ENCODE measurements at regions not wholly inside any gene's neighbourhood (a gene's known extent, or its start where the extent isn't known, plus 50 kb on each side); places are given as distances from the start of the nearest gene placed in this dataset.

GRCh38 chr16:50436271-50436670 is 67.5 kb upstream of the BRD7 start:
- H3K9me3 ChIP-seq (replicated peaks) = peaks cover 30% of the 10 kb centered on the region
- no peaks in the 10 kb centered on the region for H3K4me1 ChIP-seq
- H3K36me3 ChIP-seq = no peaks in the 10 kb centered on the region
- intact Hi-C loops (cut with micrococcal nuclease) = no loop called here
- TF ChIP-seq CTCF (IDR thresholded peaks at IDR 0.05; ENCODE audit: borderline replicate concordance) = no peak
- H3K27ac ChIP-seq (replicated peaks) = no peak overlapping the region
- DNase-seq = no peak
- H3K27me3 ChIP-seq (ENCODE audit: low read depth) = peaks cover 48% of the 10 kb centered on the region
- H3K4me3 ChIP-seq = no peak overlapping the region

GRCh38 chr16:50434872-50435478 is 66.2 kb upstream of the BRD7 start:
- H3K4me1 ChIP-seq = no peaks in the 10 kb centered on the region
- H3K36me3 ChIP-seq = no peaks in the 10 kb centered on the region
- no peak overlapping the region for H3K27ac ChIP-seq (replicated peaks)
- DNase-seq = no peak
- peaks cover 53% of the 10 kb centered on the region for H3K27me3 ChIP-seq (ENCODE audit: low read depth)
- intact Hi-C loops (cut with micrococcal nuclease) = no loop called here
- H3K9me3 ChIP-seq (replicated peaks) = peaks cover 17% of the 10 kb centered on the region
- no peak for TF ChIP-seq CTCF (IDR thresholded peaks at IDR 0.05; ENCODE audit: borderline replicate concordance)
- no peak overlapping the region for H3K4me3 ChIP-seq

- Histone ChIP-seq H3K27me3 (ENCODE audit: low read depth) (peaks cover 88% of the 10 kb centered on the region), H3K9me3 (replicated peaks) (no peaks in the 10 kb centered on the region), H3K4me3 (no peak overlapping the region), H3K36me3 (no peaks in the 10 kb centered on the region), H3K4me1 (no peaks in the 10 kb centered on the region), H3K27ac (replicated peaks) (no peak overlapping the region)
- intact Hi-C loops (cut with micrococcal nuclease) = no loop called here
- no peak for TF ChIP-seq CTCF (IDR thresholded peaks at IDR 0.05; ENCODE audit: borderline replicate concordance)
- DNase-seq = no peak
Observed at GRCh38 chr16:50430076-50430475, 61.3 kb upstream of the BRD7 start.

GRCh38 chr16:50428742-50429141 is 60.0 kb upstream of the BRD7 start:
- no peaks in the 10 kb centered on the region for H3K9me3 ChIP-seq (replicated peaks)
- no peak for DNase-seq
- H3K27me3 ChIP-seq (ENCODE audit: low read depth) = peaks cover 88% of the 10 kb centered on the region
- no peak overlapping the region for H3K27ac ChIP-seq (replicated peaks)
- TF ChIP-seq CTCF (IDR thresholded peaks at IDR 0.05; ENCODE audit: borderline replicate concordance) = no peak
- intact Hi-C loops (cut with micrococcal nuclease) = no loop called here
- H3K4me1 ChIP-seq = no peaks in the 10 kb centered on the region
- no peak overlapping the region for H3K4me3 ChIP-seq
- H3K36me3 ChIP-seq = no peaks in the 10 kb centered on the region

- Histone ChIP-seq H3K27ac (replicated peaks) (no peak overlapping the region), H3K9me3 (replicated peaks) (no peaks in the 10 kb centered on the region), H3K27me3 (ENCODE audit: low read depth) (peaks cover 88% of the 10 kb centered on the region), H3K36me3 (no peaks in the 10 kb centered on the region), H3K4me3 (no peak overlapping the region), H3K4me1 (no peaks in the 10 kb centered on the region)
- DNase-seq = no peak
- intact Hi-C loops (cut with micrococcal nuclease) = no loop called here
- TF ChIP-seq CTCF (IDR thresholded peaks at IDR 0.05; ENCODE audit: borderline replicate concordance) = no peak
Observed at GRCh38 chr16:50428116-50428515, 59.3 kb upstream of the BRD7 start.

All from left ventricle myocardium inferior (tissue), 1 donor.